Loucy (cell line): ENCODE measurements at regions not wholly inside any gene's neighbourhood (a gene's known extent, or its start where the extent isn't known, plus 50 kb on each side); places are given as distances from the start of the nearest gene placed in this dataset.

Source experiments
- H2AFZ ChIP-seq: fragments of 200-600 bp; sonication (generic); 2 replicates; pipeline ENCODE4 v1.6.0; 2016; ENCODE audit warnings: antibody characterized with exemption, mild to moderate bottlenecking, low read length, moderate library complexity
- H3F3A ChIP-seq: fragments of 200-600 bp; 2 replicates; pipeline ENCODE4 v1.6.0; 2016; ENCODE audit warnings: antibody characterized with exemption, low read depth, mild to moderate bottlenecking
- H3K27me3 ChIP-seq: fragments of 200-600 bp; sonication (generic); 2 replicates; pipeline ENCODE4 v1.6.1; 2014; ENCODE audit warnings: low read length, mild to moderate bottlenecking; ENCODE audit not compliant: insufficient read depth, poor library complexity, severe bottlenecking
- H3K36me3 ChIP-seq: fragments of 200-600 bp; sonication (generic); 2 replicates; pipeline ENCODE4 v1.6.1; 2016; ENCODE audit warnings: low read length; ENCODE audit not compliant: insufficient read depth
- H3K4me1 ChIP-seq: fragments of 200-600 bp; sonication (generic); 2 replicates; pipeline ENCODE4 v1.5.1; 2014; ENCODE audit warnings: low read length, mild to moderate bottlenecking; ENCODE audit not compliant: insufficient read depth, poor library complexity, severe bottlenecking
- H3K4me2 ChIP-seq: fragments of 200-600 bp; sonication (generic); 2 replicates; pipeline ENCODE4 v1.6.0; 2014; ENCODE audit warnings: antibody characterized with exemption, low read length, low read depth, mild to moderate bottlenecking; ENCODE audit not compliant: poor library complexity, severe bottlenecking
- H3K4me3 ChIP-seq: fragments of 200-600 bp; sonication (generic); 2 replicates; pipeline ENCODE4 v1.5.1; 2014; ENCODE audit warnings: low read length, mild to moderate bottlenecking, mixed read lengths; ENCODE audit not compliant: poor library complexity, severe bottlenecking
- H3K79me2 ChIP-seq: fragments of 200-600 bp; sonication (generic); 2 replicates; pipeline ENCODE4 v1.6.1; 2014; ENCODE audit warnings: low read length; ENCODE audit not compliant: insufficient read depth
- H3K9ac ChIP-seq: fragments of 200-600 bp; sonication (generic); 2 replicates; pipeline ENCODE4 v1.6.0; 2014; ENCODE audit warnings: mild to moderate bottlenecking, low read depth, low read length, moderate library complexity; ENCODE audit not compliant: poor library complexity, severe bottlenecking
- H3K9me2 ChIP-seq: fragments of 200-600 bp; sonication (generic); replicated peaks from 2 replicates; pipeline ENCODE4 v1.6.1; 2016; ENCODE audit warnings: low read depth, low read length, mixed read lengths
- H3K9me3 ChIP-seq: fragments of 200-600 bp; sonication (generic); 2 replicates; pipeline ENCODE4 v1.6.1; 2014; ENCODE audit warnings: mild to moderate bottlenecking, antibody characterized with exemption, low read length, low read depth; ENCODE audit not compliant: insufficient read depth
- H4K20me1 ChIP-seq: fragments of 200-600 bp; sonication (generic); 2 replicates; pipeline ENCODE4 v1.6.0; 2014; ENCODE audit warnings: antibody characterized with exemption, low read length, mild to moderate bottlenecking; ENCODE audit not compliant: insufficient read depth, poor library complexity, severe bottlenecking
- CTCF ChIP-seq: fragments of 200-600 bp; sonication (generic); conservative IDR thresholded peaks from 2 replicates; pipeline ENCODE4 v1.5.1; 2014; ENCODE audit warnings: mild to moderate bottlenecking, antibody characterized with exemption, low read length
- EZH2phosphoT487 ChIP-seq: fragments of 200-600 bp; IDR thresholded peaks from 2 replicates; pipeline ENCODE4 v1.6.1; 2018; ENCODE audit warnings: antibody characterized with exemption, mild to moderate bottlenecking, moderate library complexity, borderline replicate concordance

GRCh38 chr12:76641961-76642360 lies 82.4 kb upstream of the OSBPL8 start:
- no peaks in the 10 kb centered on the region for H3K36me3 ChIP-seq
- H4K20me1 ChIP-seq, result no peaks in the 10 kb centered on the region
- H3K4me3 ChIP-seq, result no peak overlapping the region
- H3K9me2 ChIP-seq, result no peaks in the 10 kb centered on the region
- H3K27me3 ChIP-seq, result no peaks in the 10 kb centered on the region
- H3K4me1 ChIP-seq, result no peaks in the 10 kb centered on the region
- no peaks in the 10 kb centered on the region for H3K79me2 ChIP-seq
- H3K9me3 ChIP-seq, result no peaks in the 10 kb centered on the region
- H2AFZ ChIP-seq, result no peak overlapping the region
- H3K4me2 ChIP-seq, result no peak overlapping the region
- TF ChIP-seq CTCF (no peak), EZH2phosphoT487 (no peak)
- H3F3A ChIP-seq, result no peaks in the 10 kb centered on the region
- no peak overlapping the region for H3K9ac ChIP-seq

- H3K36me3 ChIP-seq, result no peaks in the 10 kb centered on the region
- H3F3A ChIP-seq, result no peaks in the 10 kb centered on the region
- no peak overlapping the region for H3K9ac ChIP-seq
- H3K4me3 ChIP-seq, result no peak overlapping the region
- H3K4me2 ChIP-seq, result no peak overlapping the region
- H3K79me2 ChIP-seq, result no peaks in the 10 kb centered on the region
- H4K20me1 ChIP-seq, result no peaks in the 10 kb centered on the region
- no peak for TF ChIP-seq EZH2phosphoT487
- no peak for TF ChIP-seq CTCF
- no peaks in the 10 kb centered on the region for H3K9me3 ChIP-seq
- no peaks in the 10 kb centered on the region for H3K4me1 ChIP-seq
- H3K27me3 ChIP-seq, result no peaks in the 10 kb centered on the region
- no peak overlapping the region for H2AFZ ChIP-seq
- H3K9me2 ChIP-seq, result no peaks in the 10 kb centered on the region
These were observed 83.9 kb upstream of the OSBPL8 start for GRCh38 chr12:76643438-76643837.

- Histone ChIP-seq H4K20me1 (no peaks in the 10 kb centered on the region), H3K79me2 (no peaks in the 10 kb centered on the region), H3K36me3 (no peaks in the 10 kb centered on the region), H3K9ac (no peak overlapping the region), H3K27me3 (no peaks in the 10 kb centered on the region), H3K9me3 (no peaks in the 10 kb centered on the region), H3K4me2 (no peak overlapping the region), H3K9me2 (no peaks in the 10 kb centered on the region), H3K4me1 (no peaks in the 10 kb centered on the region), H2AFZ (no peak overlapping the region), H3F3A (no peaks in the 10 kb centered on the region), H3K4me3 (no peak overlapping the region)
- TF ChIP-seq CTCF (no peak), EZH2phosphoT487 (no peak)
These were observed 85.4 kb upstream of the OSBPL8 start for GRCh38 chr12:76644950-76645349.
